ENCODE measurements at regions not wholly inside any gene's neighbourhood (a gene's known extent, or its start where the extent isn't known, plus 50 kb on each side); places are given as distances from the start of the nearest gene placed in this dataset.
"Not testable (repeated sequence)": the region's sequence is repeated elsewhere in the genome, so short reads cannot be mapped to it uniquely, and the experiment has no call there.

GRCh38 chr3:139263798-139264197, 80.0 kb upstream of the MRPS22 start:
- peaks cover 36% of the 10 kb centered on the region for H3K27me3 ChIP-seq
- H3K9me3 ChIP-seq, result no peaks in the 10 kb centered on the region
- H3K36me3 ChIP-seq, result no peaks in the 10 kb centered on the region
- TF ChIP-seq CTCF (IDR thresholded peaks at IDR 0.05; ENCODE audit: low read depth, low read length), result no peak
- DNase-seq, result no peak
- H3K4me1 ChIP-seq, result peaks cover 11% of the 10 kb centered on the region
- no peak overlapping the region for H3K4me3 ChIP-seq (ENCODE audit: low read depth, low read length)

GRCh38 chr3:139264375-139264774, 79.4 kb upstream of the MRPS22 start:
- Histone ChIP-seq H3K36me3 (no peaks in the 10 kb centered on the region), H3K27me3 (peaks cover 33% of the 10 kb centered on the region), H3K9me3 (no peaks in the 10 kb centered on the region), H3K4me1 (peaks cover 11% of the 10 kb centered on the region), H3K4me3 (ENCODE audit: low read depth, low read length) (no peak overlapping the region)
- no peak for TF ChIP-seq CTCF (IDR thresholded peaks at IDR 0.05; ENCODE audit: low read depth, low read length)
- no peak for DNase-seq

- H3K36me3 ChIP-seq, result no peaks in the 10 kb centered on the region
- H3K27me3 ChIP-seq, result peaks cover 33% of the 10 kb centered on the region
- no peaks in the 10 kb centered on the region for H3K9me3 ChIP-seq
- DNase-seq, result no peak
- peaks cover 11% of the 10 kb centered on the region for H3K4me1 ChIP-seq
- no peak for TF ChIP-seq CTCF (IDR thresholded peaks at IDR 0.05; ENCODE audit: low read depth, low read length)
- no peak overlapping the region for H3K4me3 ChIP-seq (ENCODE audit: low read depth, low read length)
Measured at GRCh38 chr3:139265131-139266016, 78.4 kb upstream of the MRPS22 start.

- no peak for DNase-seq
- Histone ChIP-seq H3K27me3 (peaks cover 33% of the 10 kb centered on the region), H3K9me3 (no peaks in the 10 kb centered on the region), H3K4me3 (ENCODE audit: low read depth, low read length) (no peak overlapping the region), H3K4me1 (no peaks in the 10 kb centered on the region), H3K36me3 (no peaks in the 10 kb centered on the region)
- no peak for TF ChIP-seq CTCF (IDR thresholded peaks at IDR 0.05; ENCODE audit: low read depth, low read length)
Measured at GRCh38 chr3:139267300-139268246, 76.2 kb upstream of the MRPS22 start.

GRCh38 chr3:139269984-139270383, 73.8 kb upstream of the MRPS22 start:
- Histone ChIP-seq H3K4me3 (ENCODE audit: low read depth, low read length) (no peak overlapping the region), H3K4me1 (no peaks in the 10 kb centered on the region), H3K27me3 (peaks cover 22% of the 10 kb centered on the region), H3K9me3 (no peaks in the 10 kb centered on the region), H3K36me3 (no peaks in the 10 kb centered on the region)
- DNase-seq, result no peak
- no peak for TF ChIP-seq CTCF (IDR thresholded peaks at IDR 0.05; ENCODE audit: low read depth, low read length)

GRCh38 chr3:139270652-139271051, 73.2 kb upstream of the MRPS22 start:
- peaks cover 17% of the 10 kb centered on the region; the same call in 1 of the 2 replicates for H3K27me3 ChIP-seq
- not testable (repeated sequence) for H3K4me3 ChIP-seq (ENCODE audit: low read depth, low read length); H3K9me3 ChIP-seq; DNase-seq; H3K4me1 ChIP-seq; H3K36me3 ChIP-seq
